Endothelial cell of umbilical vein (primary cell): ENCODE measurements at regions not wholly inside any gene's neighbourhood (a gene's known extent, or its start where the extent isn't known, plus 50 kb on each side); places are given as distances from the start of the nearest gene placed in this dataset.

Experiments used
- BruUV-seq: library from RNA; stranded (reverse); fragments of 400-500 nt; replicated peaks from 2 replicates; lab custom pipeline; 2021; lab: Mats Ljungman, UMichigan
- CTCF ChIA-PET: fragments of 300-600, 350-600 bp; sonication (Branson Sonifier 250); formaldehyde crosslinking; loops from one replicate; lab custom pipeline; 2021; ENCODE audit warnings: antibody characterized with exemption, inconsistent platforms; lab: Charles Lee
- POLR2A ChIA-PET: fragments of 300-600, 350-600 bp; sonication (Branson Sonifier 250); formaldehyde crosslinking; loops from one replicate; lab custom pipeline; 2021; ENCODE audit warnings: antibody characterized with exemption, inconsistent platforms; lab: Charles Lee
- DNase-seq: peaks from one replicate; pipeline ENCODE4 v3.0.0-alpha.2; 2011; ENCODE audit warnings: low read depth, low spot score
- FAIRE-seq: peaks from 2 replicates; lab custom pipeline; 2011; peaks lifted over from hg19 to GRCh38; lab: Jason Lieb, UNC
- H2AFZ ChIP-seq: 2 replicates; pipeline ENCODE4 v1.6.0; 2012; ENCODE audit warnings: low read depth, low read length, control low read depth, inconsistent platforms
- H3K27ac ChIP-seq: 2 replicates; pipeline ENCODE4 v1.5.1; 2011; ENCODE audit warnings: low read depth, mild to moderate bottlenecking, control low read depth, low read length, moderate library complexity; ENCODE audit not compliant: insufficient read depth
- H3K27me3 ChIP-seq, 2 experiments: 2 replicates each; pipeline versions ENCODE4 v1.6.0 to v1.6.1; 2011; ENCODE audit warnings: low read length in 2 of 2, mixed read lengths in 1 of 2; ENCODE audit not compliant: control insufficient read depth in 2 of 2, insufficient read depth in 2 of 2
- H3K36me3 ChIP-seq, 2 experiments: 2 replicates in 1 of 2; 3 replicates in 1 of 2; pipeline ENCODE4 v1.5.1; 2011; ENCODE audit warnings: low read length in 2 of 2, mild to moderate bottlenecking in 1 of 2, moderate library complexity in 1 of 2; ENCODE audit not compliant: control insufficient read depth in 2 of 2, insufficient read depth in 2 of 2; ENCODE audit errors: extremely low read depth in 1 of 2
- H3K4me1 ChIP-seq: 3 replicates; pipeline ENCODE4 v1.5.1; 2011; ENCODE audit warnings: mild to moderate bottlenecking, low read length; ENCODE audit not compliant: control insufficient read depth, insufficient read depth; ENCODE audit errors: extremely low read depth
- H3K4me2 ChIP-seq: 2 replicates; pipeline ENCODE4 v1.6.1; 2011; ENCODE audit warnings: low read length, control low read depth, mixed read lengths; ENCODE audit not compliant: insufficient read depth
- H3K4me3 ChIP-seq, 3 experiments: fragments of 200-600 bp in 1 of 3; sonication (generic), shearing (Covaris generic) in 1 of 3; replicated peaks in 1 of 3; 2 replicates each; pipeline ENCODE4 v1.5.1; 2011 to 2016; ENCODE audit warnings: control low read depth in 3 of 3, low read length in 3 of 3, mild to moderate bottlenecking in 2 of 3, inconsistent platforms in 1 of 3, low read depth in 1 of 3, moderate library complexity in 1 of 3; ENCODE audit not compliant: insufficient read depth in 1 of 3
- H3K79me2 ChIP-seq: 2 replicates; pipeline ENCODE4 v1.6.0; 2012; ENCODE audit warnings: low read length, inconsistent platforms; ENCODE audit not compliant: control insufficient read depth, insufficient read depth
- H3K9ac ChIP-seq: replicated peaks from 2 replicates; pipeline ENCODE3; 2011; ENCODE audit warnings: low read length, control low read depth; ENCODE audit not compliant: insufficient read depth; ENCODE audit errors: extremely low read depth
- H3K9me1 ChIP-seq: replicated peaks from 3 replicates; pipeline ENCODE4 v1.6.0; 2011; ENCODE audit warnings: mild to moderate bottlenecking, low read length; ENCODE audit not compliant: control insufficient read depth, insufficient read depth; ENCODE audit errors: extremely low read depth
- H3K9me3 ChIP-seq: replicated peaks from 2 replicates; pipeline ENCODE4 v1.5.1; 2012; ENCODE audit warnings: low read length, inconsistent platforms; ENCODE audit not compliant: control insufficient read depth, insufficient read depth
- H4K20me1 ChIP-seq: replicated peaks from 2 replicates; pipeline ENCODE3; 2011; ENCODE audit warnings: mild to moderate bottlenecking, low read length; ENCODE audit not compliant: control insufficient read depth, insufficient read depth; ENCODE audit errors: extremely low read depth
- CTCF ChIP-seq, 2 donors: IDR thresholded peaks; 1 replicate in 1 of 2; 2 replicates in 1 of 2; pipeline ENCODE4 v1.5.1; 2011; ENCODE audit warnings: low read length in 2 of 2, mild to moderate bottlenecking in 2 of 2, moderate library complexity in 2 of 2, control low read depth in 1 of 2, inconsistent platforms in 1 of 2, low read depth in 1 of 2; ENCODE audit not compliant: insufficient read depth in 1 of 2; ENCODE audit errors: extremely low read depth in 1 of 2
- FOS ChIP-seq: IDR thresholded peaks from 2 replicates; pipeline ENCODE4 v1.6.1; 2011; ENCODE audit warnings: mild to moderate bottlenecking, low read length, moderate library complexity, borderline replicate concordance; ENCODE audit not compliant: insufficient read depth
- JUN ChIP-seq: IDR thresholded peaks from 2 replicates; pipeline ENCODE4 v1.6.1; 2011; ENCODE audit warnings: borderline replicate concordance, low read depth; ENCODE audit not compliant: insufficient read length, insufficient read depth
- MYC ChIP-seq: IDR thresholded peaks from one replicate; pipeline ENCODE4 v1.6.1; 2011; ENCODE audit warnings: mild to moderate bottlenecking, low read depth, low read length
- dilution Hi-C: fragments of 300-500 bp; cut with MboI; formaldehyde crosslinking; loops from one replicate; pipeline ENCODE4 v1.15.0; 2019; ENCODE audit warnings: low sequenced_read_pairs; ENCODE audit not compliant: extremely low pct_ligation_motif_present
- intact Hi-C: fragments of 100-400 bp; cut with micrococcal nuclease; formaldehyde crosslinking; loops from one replicate; pipeline ENCODE4 v1.10.0; 2022
- TF ChIP-seq, protein P1 (sequence below): IDR thresholded peaks from 2 replicates; pipeline ENCODE4 v1.6.1; 2011; ENCODE audit not compliant: insufficient read depth, insufficient read length

GRCh38 chr1:65605621-65606020, 185.2 kb downstream of the LEPR start:
- Histone ChIP-seq H3K36me3 (no peaks in the 10 kb centered on the region), H3K27ac (peak overlapping the region; percentile 7), H3K4me1 (peaks cover 20% of the 10 kb centered on the region), H3K9ac (no peak overlapping the region), H3K79me2 (no peaks in the 10 kb centered on the region), H3K9me1 (no peaks in the 10 kb centered on the region), H3K9me3 (no peaks in the 10 kb centered on the region), H4K20me1 (no peaks in the 10 kb centered on the region), H2AFZ (no peak overlapping the region), H3K4me3 (no peak overlapping the region), H3K27me3 (no peaks in the 10 kb centered on the region), H3K4me2 (peak overlapping the region; percentile 79)
- no TSS peak for BruUV-seq
- dilution Hi-C loops, result no loop called here
- FAIRE-seq (no peak), DNase-seq (peak; percentile 40)
- intact Hi-C loops, result no loop called here
- CTCF ChIA-PET, result no interaction called here
- peak; percentile 15 for TF ChIP-seq JUN
- no peak for TF ChIP-seq CTCF (IDR thresholded peaks at IDR 0.05; ENCODE audit: extremely low read depth in 1 of 2, insufficient read depth in 1 of 2, low read depth in 1 of 2, low read length in 2 of 2)
- POLR2A ChIA-PET, result no interaction called here

DNA sequence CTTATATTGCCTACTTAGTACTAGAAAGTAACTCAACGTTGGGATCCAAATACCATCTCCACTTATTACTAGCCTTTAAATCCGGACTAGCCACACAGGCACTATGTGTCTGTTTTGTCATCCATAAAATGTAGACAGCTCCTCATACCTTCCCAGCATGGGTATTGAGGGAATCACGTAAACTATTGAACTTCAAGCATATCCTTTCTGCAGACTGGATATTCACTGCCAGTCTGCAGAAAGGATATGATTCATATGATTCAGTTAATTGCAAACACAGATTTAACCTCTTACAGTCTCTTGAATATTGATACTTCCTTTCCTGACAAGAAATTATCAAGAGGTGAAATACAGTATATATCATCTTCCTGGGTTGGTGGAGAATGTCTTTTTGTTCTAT, 186.0 kb downstream of the LEPR start:
- Histone ChIP-seq H3K4me1 (peaks cover 20% of the 10 kb centered on the region), H4K20me1 (no peaks in the 10 kb centered on the region), H3K79me2 (no peaks in the 10 kb centered on the region), H2AFZ (peak overlapping the region; percentile 66), H3K4me2 (peak overlapping the region; percentile 79), H3K4me3 (no peak overlapping the region), H3K9me1 (no peaks in the 10 kb centered on the region), H3K36me3 (no peaks in the 10 kb centered on the region), H3K27ac (peak overlapping the region; percentile 41), H3K9me3 (no peaks in the 10 kb centered on the region), H3K27me3 (no peaks in the 10 kb centered on the region), H3K9ac (peak overlapping the region; percentile 15)
- ChIA-PET CTCF (no interaction called here), POLR2A (no interaction called here)
- intact Hi-C loops, result no loop called here
- dilution Hi-C loops, result no loop called here
- DNase-seq, result peak; percentile 76
- BruUV-seq, result no TSS peak
- TF ChIP-seq MYC (no peak), JUN (peak; percentile 41), FOS (peak; percentile 59)
- TF ChIP-seq, protein P1, sequence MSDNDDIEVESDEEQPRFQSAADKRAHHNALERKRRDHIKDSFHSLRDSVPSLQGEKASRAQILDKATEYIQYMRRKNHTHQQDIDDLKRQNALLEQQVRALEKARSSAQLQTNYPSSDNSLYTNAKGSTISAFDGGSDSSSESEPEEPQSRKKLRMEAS, result no peak
- no peak for FAIRE-seq
